ENCODE measurements at regions not wholly inside any gene's neighbourhood (a gene's known extent, or its start where the extent isn't known, plus 50 kb on each side); places are given as distances from the start of the nearest gene placed in this dataset.

GRCh38 chr10:129233351-129234148 is 233.5 kb upstream of the MGMT start:
- DNase-seq, result no peak

DNA sequence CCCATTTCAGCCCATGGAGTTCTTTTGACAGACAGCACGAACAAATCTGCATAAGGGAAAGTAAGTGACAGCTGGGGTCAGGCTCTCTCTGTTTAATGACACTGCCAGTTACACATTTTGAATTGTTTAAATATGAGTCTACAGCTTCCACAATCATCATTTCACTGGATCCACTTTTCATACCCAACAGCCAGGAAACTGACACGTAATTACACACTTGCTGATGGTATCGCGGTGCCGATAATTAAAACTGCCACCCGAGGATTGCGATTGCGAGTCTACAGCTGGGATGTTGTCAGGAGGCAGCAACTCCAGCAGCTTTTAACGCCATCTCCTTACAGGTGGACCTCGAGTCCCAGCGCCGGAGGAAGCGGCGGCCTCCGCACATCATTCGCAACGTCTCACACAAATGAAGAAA is 230.8 kb upstream of the MGMT start:
- DNase-seq, result no peak

GRCh38 chr10:129241461-129241860 is 225.6 kb upstream of the MGMT start:
- no peak for DNase-seq

- no peak for DNase-seq
Measured at GRCh38 chr10:129244298-129244697, 222.7 kb upstream of the MGMT start.

DNA sequence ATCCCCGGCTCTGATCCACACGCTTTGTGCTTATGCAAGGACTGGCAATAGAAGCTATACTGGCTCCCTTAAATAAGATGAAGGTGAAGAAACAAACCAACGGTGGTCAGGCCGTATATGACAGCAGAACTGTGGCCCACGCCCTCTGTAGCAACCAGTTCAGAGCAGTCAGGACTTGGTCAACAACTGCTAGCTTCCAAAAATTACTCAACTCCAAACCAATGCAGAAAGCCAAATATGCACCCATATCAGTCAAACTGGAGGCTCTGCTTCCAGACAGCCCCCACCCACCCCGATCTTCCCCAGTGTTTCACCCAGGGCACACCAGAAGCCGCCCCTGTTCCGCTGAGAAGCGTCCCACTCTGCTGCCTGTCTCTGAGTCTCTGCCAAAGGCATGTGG is 222.3 kb upstream of the MGMT start:
- no peak for DNase-seq

DNA sequence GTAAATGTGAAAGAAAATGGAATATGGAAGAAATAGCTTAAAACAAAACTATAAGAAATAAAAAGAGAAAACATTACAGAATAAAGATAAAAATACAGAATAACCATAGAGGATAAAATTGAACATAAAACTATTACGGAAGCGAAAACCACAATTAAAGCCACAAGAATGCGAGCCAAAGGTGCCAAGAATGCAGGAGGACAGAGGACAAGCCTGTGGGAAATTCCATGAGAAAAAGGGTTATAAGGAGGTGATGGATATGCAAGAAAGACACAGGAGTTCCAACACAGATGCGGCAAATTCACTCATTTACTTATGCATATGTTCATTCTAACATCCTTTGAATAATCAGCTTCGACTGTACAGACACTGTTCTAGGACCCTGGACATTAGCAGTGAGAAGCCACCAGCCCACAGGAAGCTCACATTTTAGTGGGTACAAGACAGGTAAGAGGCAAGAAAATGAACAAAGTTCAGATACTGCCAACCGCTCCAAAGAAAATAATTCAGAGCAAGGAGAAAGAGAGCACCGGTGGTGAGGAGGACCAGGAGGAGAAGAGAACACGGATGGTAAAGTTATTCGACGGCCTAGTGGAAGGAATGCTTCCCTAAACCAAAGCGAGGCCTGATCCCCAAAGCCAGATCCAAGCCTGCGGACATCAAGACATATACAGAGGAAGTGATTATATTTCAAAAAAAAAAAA is 213.7 kb upstream of the MGMT start:
- no peak for DNase-seq

GRCh38 chr10:129253865-129254179 is 213.2 kb upstream of the MGMT start:
- DNase-seq, result no peak

- DNase-seq, result no peak
Measured at GRCh38 chr10:129258283-129258923, 208.6 kb upstream of the MGMT start.

GRCh38 chr10:129259128-129259815 is 207.8 kb upstream of the MGMT start:
- no peak for DNase-seq

GRCh38 chr10:129272176-129272575 is 194.9 kb upstream of the MGMT start:
- no peak for DNase-seq

GRCh38 chr10:129272866-129273650 is 194.0 kb upstream of the MGMT start:
- no peak for DNase-seq

DNA sequence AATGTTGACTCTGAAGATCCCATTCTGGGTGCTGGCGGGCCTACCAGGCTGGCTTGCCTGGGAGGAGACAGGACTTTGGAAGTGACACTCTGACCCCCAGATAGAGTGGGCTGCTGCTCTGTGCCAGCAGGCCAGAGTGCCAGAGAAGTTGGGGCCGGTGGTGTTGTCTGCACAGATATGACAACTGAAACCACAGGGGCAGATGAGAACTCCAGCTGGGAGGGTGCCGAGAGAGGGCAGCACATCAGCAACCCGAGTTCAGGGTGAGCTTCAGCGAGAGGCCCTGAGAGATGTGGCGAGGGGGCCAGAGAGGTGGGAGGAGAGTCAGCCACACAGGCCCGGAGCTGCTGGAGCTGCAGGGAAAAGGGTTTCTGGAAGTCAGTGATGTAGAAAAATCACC is 193.2 kb upstream of the MGMT start:
- no peak for DNase-seq

- DNase-seq, result no peak
Measured at GRCh38 chr10:129274748-129275474, 192.1 kb upstream of the MGMT start.

- no peak for DNase-seq
Measured at GRCh38 chr10:129275886-129276285, 191.2 kb upstream of the MGMT start.

DNA sequence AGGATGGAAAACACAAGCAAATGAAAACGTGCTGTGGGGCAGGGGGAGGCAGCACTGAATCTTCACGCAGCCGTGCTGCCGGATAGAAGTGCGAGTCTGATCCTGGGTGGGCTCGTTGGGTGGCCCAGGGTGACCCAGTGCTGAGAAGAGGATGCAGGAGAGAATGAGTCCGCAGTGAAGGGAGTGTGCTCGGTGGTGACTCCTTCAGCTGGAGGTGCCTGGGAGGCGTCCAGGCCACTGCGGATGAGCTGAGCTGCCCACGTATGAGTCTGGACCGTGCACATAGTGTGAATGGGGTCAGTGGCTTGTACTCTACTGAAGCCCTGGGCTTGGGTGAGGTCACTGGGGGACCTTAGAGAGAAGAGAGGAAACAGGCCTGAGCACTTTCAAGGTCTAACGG is 190.0 kb upstream of the MGMT start:
- DNase-seq, result no peak

DNA sequence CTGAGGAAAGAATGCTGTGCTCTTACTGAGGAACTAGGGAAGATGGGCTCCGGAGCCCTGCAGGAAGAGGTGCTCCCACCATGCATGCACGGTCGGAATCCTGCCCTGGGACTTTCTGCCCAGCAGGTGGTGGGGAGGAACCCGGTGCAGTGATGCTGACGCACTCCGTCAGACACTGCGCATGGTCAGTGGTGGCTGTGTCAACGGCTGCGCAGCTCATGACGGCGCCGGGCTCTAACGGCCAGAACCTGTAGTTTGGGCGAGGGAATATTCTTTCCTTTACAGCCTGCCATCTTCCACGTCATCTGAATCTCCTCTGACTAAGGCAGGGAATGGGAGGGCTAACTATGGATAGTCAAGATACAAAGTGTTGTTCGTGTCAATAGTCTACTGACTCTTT is 189.2 kb upstream of the MGMT start:
- DNase-seq, result no peak

GRCh38 chr10:129278686-129279085 is 188.4 kb upstream of the MGMT start:
- no peak for DNase-seq

GRCh38 chr10:129279446-129280154 is 187.4 kb upstream of the MGMT start:
- DNase-seq, result no peak

DNA sequence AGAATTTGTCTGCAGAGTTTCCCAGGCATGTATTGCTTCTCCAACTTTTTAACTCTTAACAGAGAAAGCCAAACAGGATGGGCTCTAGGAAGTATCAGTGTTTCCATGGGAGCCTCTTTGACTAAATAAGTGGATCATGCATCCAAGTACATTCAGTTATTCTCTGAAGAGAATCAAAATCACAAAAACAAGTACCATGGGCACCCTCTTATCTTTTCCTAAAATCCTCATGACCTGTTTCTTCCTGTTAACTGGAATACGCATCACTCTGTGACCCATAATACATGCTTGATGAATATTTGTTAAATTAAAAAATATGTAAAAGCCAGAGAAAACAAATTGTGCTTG is 186.9 kb upstream of the MGMT start:
- no peak for DNase-seq

- no peak for DNase-seq
Measured at GRCh38 chr10:129280908-129281586, 186.0 kb upstream of the MGMT start.
